ENCODE measurements at regions not wholly inside any gene's neighbourhood (a gene's known extent, or its start where the extent isn't known, plus 50 kb on each side); places are given as distances from the start of the nearest gene placed in this dataset.
A peak's percentile ranks its signal among the peaks of the same experiment; 100 is the strongest.

- Histone ChIP-seq H3K4me1 (ENCODE audit: low read length) (no peaks in the 10 kb centered on the region), H3K36me3 (ENCODE audit: insufficient read depth, low read length) (no peaks in the 10 kb centered on the region), H4K20me1 (ENCODE audit: insufficient read depth, low read depth, low read length) (no peaks in the 10 kb centered on the region), H3K4me3 (ENCODE audit: low read length) (no peak overlapping the region), H3K79me2 (ENCODE audit: low read length) (no peaks in the 10 kb centered on the region), H3K27ac (ENCODE audit: low read length) (no peak overlapping the region), H3K27me3 (ENCODE audit: low read length) (no peaks in the 10 kb centered on the region), H3K9ac (ENCODE audit: low read length) (no peak overlapping the region), H2AFZ (ENCODE audit: low read length) (no peak overlapping the region), H3K4me2 (ENCODE audit: low read depth, low read length, poor library complexity, severe bottlenecking) (no peak overlapping the region), H3K9me2 (replicated peaks; ENCODE audit: insufficient read depth, low read length) (no peaks in the 10 kb centered on the region), H3K9me3 (ENCODE audit: low read length) (no peaks in the 10 kb centered on the region)
- no peak for DNase-seq
These were observed 122.6 kb upstream of the VCX3B start for GRCh38 chrX:8341814-8342590.

- Histone ChIP-seq H3K36me3 (ENCODE audit: insufficient read depth, low read length) (no peaks in the 10 kb centered on the region), H3K9ac (ENCODE audit: low read length) (no peak overlapping the region), H3K9me3 (ENCODE audit: low read length) (no peaks in the 10 kb centered on the region), H3K4me2 (ENCODE audit: low read depth, low read length, poor library complexity, severe bottlenecking) (no peak overlapping the region), H2AFZ (ENCODE audit: low read length) (no peak overlapping the region), H3K4me1 (ENCODE audit: low read length) (no peaks in the 10 kb centered on the region), H3K4me3 (ENCODE audit: low read length) (no peak overlapping the region), H4K20me1 (ENCODE audit: insufficient read depth, low read depth, low read length) (no peaks in the 10 kb centered on the region), H3K27me3 (ENCODE audit: low read length) (no peaks in the 10 kb centered on the region), H3K9me2 (replicated peaks; ENCODE audit: insufficient read depth, low read length) (no peaks in the 10 kb centered on the region), H3K27ac (ENCODE audit: low read length) (no peak overlapping the region), H3K79me2 (ENCODE audit: low read length) (no peaks in the 10 kb centered on the region)
- DNase-seq, result no peak
These were observed 119.2 kb upstream of the VCX3B start for GRCh38 chrX:8345473-8345872.

- H4K20me1 ChIP-seq (ENCODE audit: insufficient read depth, low read depth, low read length), result no peaks in the 10 kb centered on the region
- H3K4me1 ChIP-seq (ENCODE audit: low read length), result no peaks in the 10 kb centered on the region
- H2AFZ ChIP-seq (ENCODE audit: low read length), result no peak overlapping the region
- no peaks in the 10 kb centered on the region for H3K9me2 ChIP-seq (replicated peaks; ENCODE audit: insufficient read depth, low read length)
- H3K27me3 ChIP-seq (ENCODE audit: low read length), result no peaks in the 10 kb centered on the region
- no peaks in the 10 kb centered on the region for H3K9me3 ChIP-seq (ENCODE audit: low read length)
- no peak overlapping the region for H3K9ac ChIP-seq (ENCODE audit: low read length)
- H3K36me3 ChIP-seq (ENCODE audit: insufficient read depth, low read length), result no peaks in the 10 kb centered on the region
- H3K79me2 ChIP-seq (ENCODE audit: low read length), result no peaks in the 10 kb centered on the region
- no peak for DNase-seq
- no peak overlapping the region for H3K27ac ChIP-seq (ENCODE audit: low read length)
- H3K4me3 ChIP-seq (ENCODE audit: low read length), result no peak overlapping the region
- H3K4me2 ChIP-seq (ENCODE audit: low read depth, low read length, poor library complexity, severe bottlenecking), result no peak overlapping the region
These were observed 118.6 kb upstream of the VCX3B start for GRCh38 chrX:8346060-8346459.

GRCh38 chrX:8346892-8347291 is 117.7 kb upstream of the VCX3B start:
- H3K79me2 ChIP-seq (ENCODE audit: low read length), result no peaks in the 10 kb centered on the region
- H3K4me2 ChIP-seq (ENCODE audit: low read depth, low read length, poor library complexity, severe bottlenecking), result no peak overlapping the region
- no peak for DNase-seq
- H3K27ac ChIP-seq (ENCODE audit: low read length), result no peak overlapping the region
- no peaks in the 10 kb centered on the region for H3K27me3 ChIP-seq (ENCODE audit: low read length)
- H3K9me3 ChIP-seq (ENCODE audit: low read length), result no peaks in the 10 kb centered on the region
- H3K9me2 ChIP-seq (replicated peaks; ENCODE audit: insufficient read depth, low read length), result no peaks in the 10 kb centered on the region
- H3K4me3 ChIP-seq (ENCODE audit: low read length), result no peak overlapping the region
- H2AFZ ChIP-seq (ENCODE audit: low read length), result no peak overlapping the region
- no peak overlapping the region for H3K9ac ChIP-seq (ENCODE audit: low read length)
- H3K4me1 ChIP-seq (ENCODE audit: low read length), result no peaks in the 10 kb centered on the region
- no peaks in the 10 kb centered on the region for H3K36me3 ChIP-seq (ENCODE audit: insufficient read depth, low read length)
- H4K20me1 ChIP-seq (ENCODE audit: insufficient read depth, low read depth, low read length), result no peaks in the 10 kb centered on the region

- no peaks in the 10 kb centered on the region for H3K9me2 ChIP-seq (replicated peaks; ENCODE audit: insufficient read depth, low read length)
- no peak overlapping the region for H3K9ac ChIP-seq (ENCODE audit: low read length)
- H3K27ac ChIP-seq (ENCODE audit: low read length), result no peak overlapping the region
- H3K27me3 ChIP-seq (ENCODE audit: low read length), result no peaks in the 10 kb centered on the region
- H3K9me3 ChIP-seq (ENCODE audit: low read length), result no peaks in the 10 kb centered on the region
- no peak overlapping the region for H3K4me3 ChIP-seq (ENCODE audit: low read length)
- no peaks in the 10 kb centered on the region for H3K36me3 ChIP-seq (ENCODE audit: insufficient read depth, low read length)
- H3K79me2 ChIP-seq (ENCODE audit: low read length), result no peaks in the 10 kb centered on the region
- no peaks in the 10 kb centered on the region for H3K4me1 ChIP-seq (ENCODE audit: low read length)
- H4K20me1 ChIP-seq (ENCODE audit: insufficient read depth, low read depth, low read length), result no peaks in the 10 kb centered on the region
- no peak overlapping the region for H3K4me2 ChIP-seq (ENCODE audit: low read depth, low read length, poor library complexity, severe bottlenecking)
- H2AFZ ChIP-seq (ENCODE audit: low read length), result no peak overlapping the region
- no peak for DNase-seq
These were observed 114.7 kb upstream of the VCX3B start for GRCh38 chrX:8349816-8350544.

GRCh38 chrX:8358302-8358701 is 106.3 kb upstream of the VCX3B start:
- Histone ChIP-seq H3K36me3 (ENCODE audit: insufficient read depth, low read length) (no peaks in the 10 kb centered on the region), H3K27me3 (ENCODE audit: low read length) (no peaks in the 10 kb centered on the region), H3K9ac (ENCODE audit: low read length) (no peak overlapping the region), H4K20me1 (ENCODE audit: insufficient read depth, low read depth, low read length) (no peaks in the 10 kb centered on the region), H3K4me1 (ENCODE audit: low read length) (no peaks in the 10 kb centered on the region), H3K4me2 (ENCODE audit: low read depth, low read length, poor library complexity, severe bottlenecking) (no peak overlapping the region), H3K4me3 (ENCODE audit: low read length) (no peak overlapping the region), H3K9me2 (replicated peaks; ENCODE audit: insufficient read depth, low read length) (no peaks in the 10 kb centered on the region), H3K27ac (ENCODE audit: low read length) (no peak overlapping the region), H3K9me3 (ENCODE audit: low read length) (no peaks in the 10 kb centered on the region), H2AFZ (ENCODE audit: low read length) (no peak overlapping the region), H3K79me2 (ENCODE audit: low read length) (no peaks in the 10 kb centered on the region)
- DNase-seq, result no peak

GRCh38 chrX:8364369-8365141 is 100.1 kb upstream of the VCX3B start:
- Histone ChIP-seq H3K9ac (ENCODE audit: low read length) (no peak overlapping the region), H3K4me1 (ENCODE audit: low read length) (peaks cover 5% of the 10 kb centered on the region), H3K79me2 (ENCODE audit: low read length) (no peaks in the 10 kb centered on the region), H2AFZ (ENCODE audit: low read length) (no peak overlapping the region), H3K4me3 (ENCODE audit: low read length) (no peak overlapping the region), H4K20me1 (ENCODE audit: insufficient read depth, low read depth, low read length) (no peaks in the 10 kb centered on the region), H3K27me3 (ENCODE audit: low read length) (no peaks in the 10 kb centered on the region), H3K36me3 (ENCODE audit: insufficient read depth, low read length) (no peaks in the 10 kb centered on the region), H3K9me3 (ENCODE audit: low read length) (no peaks in the 10 kb centered on the region), H3K4me2 (ENCODE audit: low read depth, low read length, poor library complexity, severe bottlenecking) (peak overlapping the region; percentile 29), H3K27ac (ENCODE audit: low read length) (no peak overlapping the region), H3K9me2 (replicated peaks; ENCODE audit: insufficient read depth, low read length) (no peaks in the 10 kb centered on the region)
- DNase-seq, result peak; percentile 85

- Histone ChIP-seq H3K4me3 (ENCODE audit: low read length) (no peak overlapping the region), H3K27ac (ENCODE audit: low read length) (no peak overlapping the region), H3K9me3 (ENCODE audit: low read length) (no peaks in the 10 kb centered on the region), H2AFZ (ENCODE audit: low read length) (no peak overlapping the region), H3K9me2 (replicated peaks; ENCODE audit: insufficient read depth, low read length) (no peaks in the 10 kb centered on the region), H3K79me2 (ENCODE audit: low read length) (no peaks in the 10 kb centered on the region), H3K9ac (ENCODE audit: low read length) (no peak overlapping the region), H3K27me3 (ENCODE audit: low read length) (no peaks in the 10 kb centered on the region), H3K36me3 (ENCODE audit: insufficient read depth, low read length) (no peaks in the 10 kb centered on the region), H3K4me2 (ENCODE audit: low read depth, low read length, poor library complexity, severe bottlenecking) (no peak overlapping the region), H4K20me1 (ENCODE audit: insufficient read depth, low read depth, low read length) (no peaks in the 10 kb centered on the region), H3K4me1 (ENCODE audit: low read length) (peaks cover 5% of the 10 kb centered on the region)
- no peak for DNase-seq
These were observed 98.1 kb upstream of the VCX3B start for GRCh38 chrX:8366481-8366880.
